BLaER1 treated with 17β-estradiol and CSF1 and Interleukin-3, amounts not matched to agents 10 nM and 100 nM (cell line): ENCODE measurements at regions not wholly inside any gene's neighbourhood (a gene's known extent, or its start where the extent isn't known, plus 50 kb on each side); places are given as distances from the start of the nearest gene placed in this dataset.

Experiments
- H3K27ac ChIP-seq, 11 experiments: shearing (Covaris generic); formaldehyde crosslinking; 2 replicates each; pipeline ENCODE4 v1.8.1; 2022
- H3K27me3 ChIP-seq, 11 experiments: shearing (Covaris generic); formaldehyde crosslinking; 2 replicates each; pipeline ENCODE4 v1.8.1; 2022
- H3K36me3 ChIP-seq, 11 experiments: shearing (Covaris generic); formaldehyde crosslinking; 2 replicates each; pipeline ENCODE4 v1.8.1; 2022
- H3K4me1 ChIP-seq, 10 experiments: shearing (Covaris generic); formaldehyde crosslinking; 2 replicates each; pipeline ENCODE4 v1.8.1; 2022
- H3K4me2 ChIP-seq, 11 experiments: shearing (Covaris generic); formaldehyde crosslinking; 2 replicates each; pipeline ENCODE4 v1.8.1; 2022
- H3K4me3 ChIP-seq, 10 experiments: shearing (Covaris generic); formaldehyde crosslinking; 2 replicates each; pipeline ENCODE4 v1.8.1; 2022
- H3K9ac ChIP-seq, 11 experiments: shearing (Covaris generic); formaldehyde crosslinking; 2 replicates each; pipeline ENCODE4 v1.8.1; 2022
- H3K9me3 ChIP-seq, 11 experiments: shearing (Covaris generic); formaldehyde crosslinking; replicated peaks in 1 of 11; 2 replicates each; pipeline ENCODE4 v1.8.1; 2022
- H4K20me1 ChIP-seq, 11 experiments: shearing (Covaris generic); formaldehyde crosslinking; 2 replicates each; pipeline ENCODE4 v1.8.1; 2022
- Cebpa-rat ChIP-seq, 11 experiments: shearing (Covaris generic); IDR thresholded peaks; 2 replicates each; pipeline ENCODE4 v1.8.1; 2022

DNA sequence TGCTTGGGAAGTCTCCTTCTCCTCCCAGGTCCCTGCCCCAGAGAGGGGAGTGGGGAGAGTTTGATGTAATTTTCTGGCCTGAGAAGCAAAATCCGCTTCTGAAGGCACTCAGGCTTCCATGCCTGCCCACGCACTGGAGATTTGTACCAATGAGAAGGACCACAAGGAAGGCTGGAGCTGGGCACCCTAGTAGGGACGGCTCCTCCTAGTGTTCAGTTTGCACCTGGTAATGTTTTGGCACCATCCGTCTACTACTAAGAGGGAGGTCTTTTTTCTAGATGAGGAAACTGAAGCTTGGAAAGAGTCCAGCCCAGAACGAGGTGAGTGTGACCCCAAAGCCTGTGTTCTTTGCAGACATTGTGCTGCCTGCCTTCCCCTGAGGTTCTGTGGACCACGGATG lies 83.6 kb upstream of the NLRP1 start:
- H3K9ac ChIP-seq = no peak overlapping the region
- H3K4me3 ChIP-seq = no peak overlapping the region
- TF ChIP-seq Cebpa-rat (IDR thresholded peaks at IDR 0.05) = no peak
- no peak overlapping the region for H3K27ac ChIP-seq
- peaks cover 8 to 36% (median 24%) of the 10 kb centered on the region in 10 experiments for H3K4me1 ChIP-seq
- H3K4me2 ChIP-seq = peak overlapping the region in 2 of 11 experiments; percentile 0 to 18; a peak in 3 of 22 replicates
- no peaks in the 10 kb centered on the region for H3K9me3 ChIP-seq
- no peaks in the 10 kb centered on the region for H4K20me1 ChIP-seq
- no peaks in the 10 kb centered on the region; a peak in 1 of 22 replicates for H3K27me3 ChIP-seq
- H3K36me3 ChIP-seq = no peaks in the 10 kb centered on the region

DNA sequence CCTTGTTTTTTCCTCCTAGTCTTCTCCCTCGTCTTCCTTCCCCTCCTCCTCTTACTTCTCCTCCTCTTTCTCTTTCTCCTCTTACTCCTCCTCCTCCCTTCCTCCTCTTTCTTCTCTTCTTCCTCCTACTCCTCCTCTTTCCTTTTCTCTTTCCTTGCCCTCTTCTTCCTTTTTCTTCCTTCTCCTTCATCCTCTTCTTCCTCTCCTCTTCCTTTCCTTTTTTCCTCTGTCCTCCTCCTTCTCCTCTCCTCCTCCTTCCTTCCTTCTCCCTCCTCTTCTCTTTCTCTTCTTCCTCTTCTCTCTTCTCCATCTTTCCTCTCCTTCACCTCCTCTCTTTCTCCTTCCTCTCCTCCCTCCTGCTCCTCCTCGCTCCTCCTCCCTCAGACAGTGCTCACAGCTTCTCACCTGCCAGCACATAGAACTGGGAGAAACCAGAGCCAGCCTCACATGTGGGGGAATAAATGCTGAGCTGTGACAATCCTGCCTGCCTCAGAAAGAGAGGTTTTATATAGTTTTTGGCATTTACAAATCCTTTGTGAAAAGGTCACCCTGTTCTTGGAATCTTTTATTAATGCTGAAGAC lies 84.3 kb upstream of the NLRP1 start:
- Histone ChIP-seq H3K9ac (no peak overlapping the region), H3K4me2 (peak overlapping the region in 2 of 11 experiments; percentile 0 to 18; a peak in 2 of 22 replicates), H3K27me3 (no peaks in the 10 kb centered on the region; a peak in 1 of 22 replicates), H3K4me1 (peaks cover 16 to 44% (median 32%) of the 10 kb centered on the region in 10 experiments), H3K36me3 (no peaks in the 10 kb centered on the region), H4K20me1 (no peaks in the 10 kb centered on the region), H3K27ac (no peak overlapping the region), H3K9me3 (no peaks in the 10 kb centered on the region), H3K4me3 (no peak overlapping the region)
- no peak for TF ChIP-seq Cebpa-rat (IDR thresholded peaks at IDR 0.05)

DNA sequence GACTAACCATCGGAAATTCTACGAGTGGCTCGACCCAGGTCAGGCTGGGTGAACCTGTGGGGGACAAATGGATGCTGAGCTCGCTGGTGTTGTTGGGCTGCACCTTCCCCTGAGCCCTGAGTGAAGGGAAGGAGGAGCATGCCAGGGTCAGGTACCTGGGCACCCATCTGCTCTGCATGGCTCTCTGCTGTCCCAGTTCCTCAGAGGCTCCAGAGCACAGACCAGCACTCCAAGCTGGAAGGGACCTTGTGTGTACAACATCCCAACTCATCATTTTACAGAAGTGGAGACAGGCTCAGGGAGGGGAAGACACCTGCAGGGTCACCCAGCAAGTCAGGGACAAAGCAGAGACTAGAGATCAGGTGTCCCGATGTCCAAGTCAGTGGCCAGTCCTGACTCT lies 84.9 kb upstream of the NLRP1 start:
- Histone ChIP-seq H3K9ac (no peak overlapping the region), H3K36me3 (no peaks in the 10 kb centered on the region), H3K4me3 (no peak overlapping the region), H3K27me3 (no peaks in the 10 kb centered on the region; a peak in 1 of 22 replicates), H4K20me1 (no peaks in the 10 kb centered on the region), H3K4me1 (peaks cover 21 to 48% (median 35%) of the 10 kb centered on the region in 10 experiments), H3K4me2 (no peak overlapping the region), H3K9me3 (no peaks in the 10 kb centered on the region), H3K27ac (no peak overlapping the region)
- TF ChIP-seq Cebpa-rat (IDR thresholded peaks at IDR 0.05) = no peak

DNA sequence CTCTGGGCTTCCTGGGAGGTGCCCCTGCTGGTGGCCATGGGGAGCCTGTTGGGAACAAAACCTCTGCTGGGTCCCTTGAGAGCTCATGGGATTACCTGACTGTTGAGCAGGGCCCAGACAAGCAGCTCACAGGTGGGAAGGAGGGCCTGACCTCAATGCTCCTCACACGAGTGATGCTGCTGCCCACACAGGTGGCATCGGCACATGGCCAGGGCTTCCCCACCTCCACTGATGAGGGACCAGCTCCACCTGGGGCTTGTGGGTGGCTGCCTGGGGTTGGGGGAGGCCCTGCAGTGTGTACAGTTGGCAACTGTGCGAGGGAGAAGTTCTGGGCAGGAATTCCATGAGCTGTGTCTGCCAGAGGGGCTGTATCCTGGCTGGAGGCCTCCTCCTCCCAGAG lies 87.8 kb upstream of the NLRP1 start:
- Histone ChIP-seq H3K27ac (peak overlapping the region in 10 of 11 experiments; percentile 39 to 71 (median 50); a peak in 19 of 22 replicates), H3K36me3 (no peaks in the 10 kb centered on the region), H3K9ac (peak overlapping the region in 1 of 11 experiments; percentile 5; a peak in 2 of 22 replicates), H3K27me3 (no peaks in the 10 kb centered on the region), H3K4me2 (peak overlapping the region in 10 of 11 experiments; percentile 43 to 68 (median 60); a peak in 20 of 22 replicates), H3K4me1 (peaks cover 21 to 57% (median 43%) of the 10 kb centered on the region in 10 experiments), H3K9me3 (no peaks in the 10 kb centered on the region), H3K4me3 (no peak overlapping the region), H4K20me1 (no peaks in the 10 kb centered on the region)
- TF ChIP-seq Cebpa-rat (IDR thresholded peaks at IDR 0.05) = no peak

DNA sequence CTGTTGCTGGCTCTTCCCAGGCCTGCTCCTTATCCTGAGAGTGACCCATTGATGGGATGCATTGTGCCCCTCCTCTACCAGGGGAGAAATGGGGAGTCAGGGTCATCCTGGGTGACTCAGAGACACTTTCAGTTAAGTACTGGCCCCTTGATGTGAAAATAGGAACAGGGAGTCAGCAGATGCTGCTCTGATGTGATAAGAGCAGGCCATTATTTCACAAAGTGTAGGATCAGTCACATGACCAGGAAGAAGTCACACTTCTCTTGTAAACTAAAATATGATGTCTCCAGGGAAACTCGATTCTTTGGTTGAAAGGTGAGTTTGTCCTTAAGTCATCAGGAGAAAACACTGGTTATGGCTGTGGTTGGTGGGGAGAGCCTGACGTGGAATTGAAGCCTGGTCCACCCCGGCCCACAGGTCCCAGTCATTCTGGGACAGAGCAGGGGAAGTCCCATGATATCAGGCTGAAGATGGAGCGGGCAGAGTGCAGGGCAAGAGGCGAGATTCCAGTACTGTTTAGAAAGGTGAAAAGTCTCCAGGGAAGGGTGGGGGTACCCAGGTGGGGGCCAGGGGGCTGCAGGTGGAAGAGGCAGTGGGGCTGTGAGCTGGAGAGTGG lies 88.6 kb upstream of the NLRP1 start:
- Histone ChIP-seq H3K4me1 (peaks cover 21 to 63% (median 50%) of the 10 kb centered on the region in 10 experiments), H3K9me3 (no peaks in the 10 kb centered on the region), H3K36me3 (no peaks in the 10 kb centered on the region), H3K27me3 (no peaks in the 10 kb centered on the region), H3K4me2 (peak overlapping the region; percentile 43 to 69 (median 60)), H3K9ac (peak overlapping the region in 1 of 11 experiments; percentile 15; a peak in 2 of 22 replicates), H3K27ac (peak overlapping the region in 10 of 11 experiments; percentile 39 to 71 (median 50); a peak in 19 of 22 replicates), H4K20me1 (no peaks in the 10 kb centered on the region), H3K4me3 (no peak overlapping the region)
- no peak for TF ChIP-seq Cebpa-rat (IDR thresholded peaks at IDR 0.05)

DNA sequence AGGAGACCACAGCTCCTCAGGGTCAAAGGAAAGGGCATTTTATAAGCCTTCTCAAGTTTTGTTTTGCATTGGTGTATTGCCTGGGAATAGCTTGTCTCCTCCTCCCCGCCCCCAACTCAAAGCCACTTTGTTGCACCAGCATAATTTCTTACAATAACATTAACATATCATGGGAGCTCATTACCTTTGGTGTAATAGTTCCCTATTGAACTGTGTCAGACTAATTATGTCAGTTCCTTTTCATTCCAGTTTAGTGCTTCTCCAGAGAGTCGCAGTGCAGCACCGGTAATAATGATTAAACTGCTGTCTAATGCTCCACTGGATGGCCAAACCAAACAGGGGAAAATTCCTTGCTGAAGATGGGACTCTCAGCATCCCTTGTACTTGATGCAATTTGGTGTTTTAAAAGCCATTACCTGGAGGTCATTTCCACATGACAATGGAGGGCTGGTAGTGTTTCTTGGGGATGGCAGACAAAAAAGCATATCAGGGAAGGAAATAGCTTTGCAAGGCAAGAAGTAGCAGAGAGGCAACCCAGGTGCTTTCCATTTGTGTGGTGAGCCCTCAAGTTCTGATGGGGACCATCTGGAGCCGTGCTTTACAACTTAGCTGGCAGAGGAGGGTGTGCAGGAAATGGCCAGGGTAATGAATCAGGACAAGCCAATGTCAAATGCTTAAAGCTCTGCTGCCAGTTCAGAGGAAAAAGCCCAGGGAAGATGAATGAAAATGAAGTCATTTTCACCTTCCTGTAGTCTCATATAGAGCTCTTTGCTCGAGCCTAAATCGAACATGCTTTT lies 91.5 kb upstream of the NLRP1 start:
- Histone ChIP-seq H3K9ac (peak overlapping the region in 1 of 11 experiments; percentile 4; a peak in 1 of 22 replicates), H3K36me3 (no peaks in the 10 kb centered on the region), H3K4me1 (peaks cover 23 to 71% (median 60%) of the 10 kb centered on the region in 10 experiments), H3K27me3 (no peaks in the 10 kb centered on the region), H4K20me1 (no peaks in the 10 kb centered on the region), H3K9me3 (peaks cover 0 to 15% (median 8%) of the 10 kb centered on the region in 11 experiments; a peak in 7 of 22 replicates), H3K4me3 (peak overlapping the region in 1 of 10 experiments; percentile 1; a peak in 1 of 20 replicates), H3K27ac (peak overlapping the region in 3 of 11 experiments; percentile 12 to 65 (median 16); a peak in 3 of 22 replicates), H3K4me2 (peak overlapping the region in 8 of 11 experiments; percentile 2 to 83 (median 59); a peak in 16 of 22 replicates)
- TF ChIP-seq Cebpa-rat (IDR thresholded peaks at IDR 0.05) = no peak

DNA sequence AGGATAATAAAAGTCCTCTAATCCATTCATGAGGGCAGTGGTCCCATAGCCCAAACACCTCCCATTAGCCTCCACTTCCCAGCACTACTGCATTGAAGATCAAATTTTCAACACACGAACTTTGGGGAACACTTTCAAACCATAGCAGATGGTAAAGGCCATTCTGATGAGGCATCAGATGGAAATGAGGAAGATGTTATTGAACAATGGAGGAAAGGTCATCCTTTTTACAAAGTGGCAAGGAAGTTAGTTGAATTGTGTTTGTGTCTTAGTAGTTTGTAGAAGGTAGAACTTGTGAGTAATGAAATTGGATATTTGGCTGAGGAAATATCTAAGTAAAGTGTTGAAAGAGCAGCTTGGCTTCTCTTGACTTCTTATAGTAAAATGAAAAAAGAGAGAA lies 93.3 kb upstream of the NLRP1 start:
- Histone ChIP-seq H3K9ac (no peak overlapping the region), H3K27me3 (no peaks in the 10 kb centered on the region), H3K27ac (peak overlapping the region in 1 of 11 experiments; percentile 65; a peak in 1 of 22 replicates), H3K9me3 (peaks cover 0 to 15% (median 8%) of the 10 kb centered on the region in 11 experiments; a peak in 7 of 22 replicates), H3K4me3 (no peak overlapping the region), H4K20me1 (no peaks in the 10 kb centered on the region), H3K36me3 (no peaks in the 10 kb centered on the region), H3K4me2 (peak overlapping the region in 8 of 11 experiments; percentile 2 to 83 (median 59); a peak in 13 of 22 replicates), H3K4me1 (peaks cover 18 to 62% (median 52%) of the 10 kb centered on the region in 10 experiments)
- no peak for TF ChIP-seq Cebpa-rat (IDR thresholded peaks at IDR 0.05)

DNA sequence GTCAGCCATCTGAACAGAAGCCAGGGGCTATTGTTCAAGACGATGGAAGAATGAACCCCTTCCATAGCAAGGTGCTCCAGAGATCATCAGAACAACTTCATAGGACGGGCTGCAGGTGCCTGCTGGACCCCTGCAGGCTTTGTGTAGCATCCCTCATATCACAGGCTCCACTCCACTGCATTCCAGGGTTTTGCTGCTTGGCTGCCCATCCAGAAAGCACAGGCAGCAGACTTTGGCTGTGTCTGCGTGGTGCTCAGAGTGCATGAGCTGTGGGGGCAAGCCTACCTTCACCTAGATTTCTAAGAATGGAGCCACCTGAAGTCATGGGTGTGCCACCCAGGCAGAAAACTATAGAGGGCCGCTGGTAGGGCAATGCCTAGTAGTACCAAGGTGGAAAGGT lies 93.9 kb upstream of the NLRP1 start:
- H3K27me3 ChIP-seq = no peaks in the 10 kb centered on the region
- no peak overlapping the region for H3K9ac ChIP-seq
- H3K4me2 ChIP-seq = peak overlapping the region in 8 of 11 experiments; percentile 43 to 83 (median 59); a peak in 15 of 22 replicates
- no peak overlapping the region for H3K27ac ChIP-seq
- H3K4me1 ChIP-seq = peaks cover 12 to 56% (median 47%) of the 10 kb centered on the region in 10 experiments
- no peaks in the 10 kb centered on the region for H4K20me1 ChIP-seq
- TF ChIP-seq Cebpa-rat (IDR thresholded peaks at IDR 0.05) = no peak
- no peak overlapping the region for H3K4me3 ChIP-seq
- no peaks in the 10 kb centered on the region for H3K36me3 ChIP-seq
- peaks cover 0 to 15% (median 8%) of the 10 kb centered on the region in 11 experiments; a peak in 7 of 22 replicates for H3K9me3 ChIP-seq
